ENCODE measurements at regions not wholly inside any gene's neighbourhood (a gene's known extent, or its start where the extent isn't known, plus 50 kb on each side); places are given as distances from the start of the nearest gene placed in this dataset.

GRCh38 chr7:109462171-109462570 is 892.5 kb downstream of the DNAJB9 start:
- TF ChIP-seq CTCF (CRISPR knock-in tag; IDR thresholded peaks at IDR 0.05) = no peak
- TF ChIP-seq CREB1 (IDR thresholded peaks at IDR 0.05) = no peak
- no peak for TF ChIP-seq CREB1 (CRISPR knock-in tag; IDR thresholded peaks at IDR 0.05)
- no peak for TF ChIP-seq ZBTB2 (CRISPR knock-in tag; IDR thresholded peaks at IDR 0.05; ENCODE audit: low read depth)
- no peak for TF ChIP-seq ZBTB26 (CRISPR knock-in tag; IDR thresholded peaks at IDR 0.05; ENCODE audit: borderline replicate concordance)
